A549 (cell line): ENCODE measurements at regions not wholly inside any gene's neighbourhood (a gene's known extent, or its start where the extent isn't known, plus 50 kb on each side); places are given as distances from the start of the nearest gene placed in this dataset.

Experiments
- ATAC-seq, 2 experiments: fragments of 200-7000 bp in 1 of 2; fragments of >200 bp in 1 of 2; cut with Nextera tagmentation in 1 of 2; cut with Tn5 transposase in 1 of 2; 3 replicates each; pipeline versions ENCODE4 v1.8.0 to v1.9.1; 2018 to 2020; ENCODE audit warnings: mild to moderate bottlenecking in 1 of 2, moderate library complexity in 1 of 2
- CTCF ChIA-PET: fragments of 300-600 bp; sonication (Branson Sonifier 250); formaldehyde crosslinking; extraction: SDS; loops from one replicate; lab custom pipeline; 2021; ENCODE audit warnings: antibody characterized with exemption, inconsistent platforms; lab: Yijun Ruan, JAX
- POLR2A ChIA-PET: fragments of 350-600 bp; formaldehyde crosslinking; extraction: SDS; loops from one replicate; lab custom pipeline; 2021; ENCODE audit warnings: antibody characterized with exemption, inconsistent platforms; lab: Yijun Ruan, JAX
- DNase-seq, 2 experiments: peaks; one replicate each; pipeline versions ENCODE4 v3.0.0 to v3.0.0-alpha.2; 2011 to 2016; ENCODE audit warnings: low read depth in 1 of 2, low spot score in 1 of 2
- FAIRE-seq: peaks from 2 replicates; lab custom pipeline; 2011; peaks lifted over from hg19 to GRCh38; lab: Jason Lieb, UNC
- H3K27ac ChIP-seq, 2 experiments: fragments of >200 bp; sonication (Bioruptor Twin); formaldehyde crosslinking; 3 replicates each; pipeline ENCODE4 v1.5.1; 2016 to 2017
- H3K4me1 ChIP-seq: fragments of >200 bp; sonication (Bioruptor Twin); formaldehyde crosslinking; 3 replicates; pipeline ENCODE4 v1.6.1; 2016
- H3K4me2 ChIP-seq: fragments of >200 bp; sonication (Bioruptor Twin); formaldehyde crosslinking; 3 replicates; pipeline ENCODE4 v1.6.1; 2016
- H3K4me3 ChIP-seq: fragments of >200 bp; sonication (Bioruptor Twin); formaldehyde crosslinking; 3 replicates; pipeline ENCODE4 v1.5.1; 2016
- H3K9me3 ChIP-seq: fragments of >200 bp; sonication (Bioruptor Twin); formaldehyde crosslinking; 3 replicates; pipeline ENCODE4 v1.6.1; 2016
- BHLHE40 ChIP-seq: IDR thresholded peaks from 2 replicates; pipeline ENCODE4 v1.6.1; 2012; ENCODE audit warnings: low read depth, low read length, inconsistent platforms
- CBX2 ChIP-seq: fragments of 200-600 bp; sonication (generic); IDR thresholded peaks from 2 replicates; pipeline ENCODE4 v1.6.1; 2016; ENCODE audit warnings: low read depth, mild to moderate bottlenecking, borderline replicate concordance
- CEBPB ChIP-seq, 2 experiments: fragments of >200 bp in 1 of 2; sonication (Bioruptor Twin) in 1 of 2; formaldehyde crosslinking in 1 of 2; IDR thresholded peaks; 2 replicates each; pipeline ENCODE4 v1.6.1; 2012 to 2016
- CHD4 ChIP-seq: fragments of 200-600 bp; sonication (generic); IDR thresholded peaks from 2 replicates; pipeline ENCODE4 v1.6.1; 2016; ENCODE audit warnings: antibody characterized with exemption, mild to moderate bottlenecking, borderline replicate concordance
- EHMT2 ChIP-seq: fragments of 200-600 bp; sonication (generic); IDR thresholded peaks from 2 replicates; pipeline ENCODE4 v1.6.1; 2016; ENCODE audit warnings: antibody characterized with exemption, low read depth, mild to moderate bottlenecking, moderate library complexity
- ESRRA ChIP-seq: fragments of 150-350 bp; IDR thresholded peaks from 2 replicates; pipeline ENCODE4 v1.6.1; 2014; ENCODE audit warnings: mild to moderate bottlenecking, low read length, borderline replicate concordance
- FOSB ChIP-seq: fragments of 250-450 bp; sonication (Bioruptor Pico); IDR thresholded peaks from 2 replicates; pipeline ENCODE4 v1.5.0; 2020; ENCODE audit warnings: mild to moderate bottlenecking, moderate library complexity
- FOSL2 ChIP-seq, 2 experiments: fragments of 450-650 bp in 1 of 2; fragments of >200 bp in 1 of 2; sonication (Bioruptor Twin) in 1 of 2; formaldehyde crosslinking; IDR thresholded peaks; 2 replicates each; pipeline versions ENCODE4 v1.5.0 to v1.6.1; 2016 to 2020; ENCODE audit warnings: mild to moderate bottlenecking in 1 of 2, moderate library complexity in 1 of 2
- FOXS1 ChIP-seq: fragments of 250-450 bp; sonication (Bioruptor Pico); IDR thresholded peaks from 2 replicates; pipeline ENCODE4 v1.5.0; 2020; ENCODE audit warnings: mild to moderate bottlenecking, moderate library complexity
- GATA3 ChIP-seq: IDR thresholded peaks from 2 replicates; pipeline ENCODE4 v1.6.1; 2012; ENCODE audit warnings: borderline replicate concordance
- HOXA7 ChIP-seq: fragments of 250-450 bp; sonication (Bioruptor Pico); IDR thresholded peaks from 2 replicates; pipeline ENCODE4 v1.5.0; 2020; ENCODE audit warnings: mild to moderate bottlenecking, moderate library complexity
- HOXB13 ChIP-seq: fragments of 250-450 bp; sonication (Bioruptor Pico); IDR thresholded peaks from 2 replicates; pipeline ENCODE4 v1.5.0; 2020; ENCODE audit warnings: low read depth, mild to moderate bottlenecking, moderate library complexity
- JUN ChIP-seq, 2 experiments: fragments of >200 bp; sonication (Bioruptor Twin); formaldehyde crosslinking; IDR thresholded peaks; 2 replicates in 1 of 2; 3 replicates in 1 of 2; pipeline ENCODE4 v1.6.1; 2016 to 2017
- KDM5A ChIP-seq: fragments of 200-600 bp; sonication (generic); IDR thresholded peaks from 2 replicates; pipeline ENCODE4 v1.6.1; 2016; ENCODE audit warnings: antibody characterized with exemption, mild to moderate bottlenecking
- MAFK ChIP-seq: fragments of 450-650 bp; IDR thresholded peaks from 2 replicates; pipeline ENCODE4 v1.6.1; 2014; ENCODE audit not compliant: partially characterized antibody
- MAX ChIP-seq: IDR thresholded peaks from 2 replicates; pipeline ENCODE4 v1.6.1; 2012
- MAZ ChIP-seq: fragments of 150-350 bp; IDR thresholded peaks from 2 replicates; pipeline ENCODE4 v1.6.1; 2014; ENCODE audit warnings: antibody characterized with exemption, low read depth, low read length, borderline replicate concordance
- MYC ChIP-seq: IDR thresholded peaks from 2 replicates; pipeline ENCODE4 v1.6.1; 2012; ENCODE audit warnings: mild to moderate bottlenecking, inconsistent platforms, low read length, improper control_type of control experiment, borderline replicate concordance
- NPAS2 ChIP-seq: fragments of 250-450 bp; sonication (Bioruptor Pico); IDR thresholded peaks from 2 replicates; pipeline ENCODE4 v1.8.0; 2022; ENCODE audit warnings: mild to moderate bottlenecking, moderate library complexity, borderline replicate concordance
- POLR2A ChIP-seq: IDR thresholded peaks from 2 replicates; pipeline ENCODE4 v1.6.1; 2012; ENCODE audit warnings: mild to moderate bottlenecking, low read length
- POLR2AphosphoS2 ChIP-seq: conservative IDR thresholded peaks from 2 replicates; pipeline ENCODE4 v1.6.1; 2012; ENCODE audit warnings: low read length, improper control_type of control experiment, inconsistent platforms
- RAD21 ChIP-seq, 2 experiments: fragments of >200 bp in 1 of 2; sonication (Bioruptor Twin) in 1 of 2; formaldehyde crosslinking in 1 of 2; IDR thresholded peaks in 1 of 2; conservative IDR thresholded peaks in 1 of 2; 2 replicates in 1 of 2; 3 replicates in 1 of 2; pipeline ENCODE4 v1.6.1; 2012 to 2018; ENCODE audit warnings: inconsistent platforms in 1 of 2
- RFX5 ChIP-seq: fragments of 450-650 bp; IDR thresholded peaks from 2 replicates; pipeline ENCODE4 v1.7.1; 2014; ENCODE audit warnings: antibody characterized with exemption, mild to moderate bottlenecking, moderate library complexity
- RNF2 ChIP-seq: fragments of 200-600 bp; sonication (generic); IDR thresholded peaks from 2 replicates; pipeline ENCODE4 v1.6.1; 2016; ENCODE audit warnings: low read depth, mild to moderate bottlenecking, antibody characterized with exemption, moderate library complexity, borderline replicate concordance
- SMC3 ChIP-seq: fragments of >200 bp; sonication (Bioruptor Twin); formaldehyde crosslinking; IDR thresholded peaks from 3 replicates; pipeline ENCODE4 v1.6.1; 2018; ENCODE audit warnings: inconsistent platforms
- SREBF2 ChIP-seq: fragments of 450-650 bp; IDR thresholded peaks from 2 replicates; pipeline ENCODE4 v1.6.1; 2014; ENCODE audit warnings: mild to moderate bottlenecking, moderate library complexity
- ZFP36 ChIP-seq: fragments of 450-650 bp; IDR thresholded peaks from 2 replicates; pipeline ENCODE4 v1.6.1; 2014; ENCODE audit warnings: borderline replicate concordance; ENCODE audit not compliant: partially characterized antibody
- ZNF302 ChIP-seq: fragments of 250-450 bp; sonication (Bioruptor Pico); IDR thresholded peaks from 2 replicates; pipeline ENCODE4 v1.9.0; 2021; ENCODE audit warnings: inconsistent platforms, mild to moderate bottlenecking, moderate library complexity
- WGBS: methylation state at CpG from one replicate; pipeline ENCODE4 v1.1.6; 2017; ENCODE audit errors: missing lambda C conversion rate; 5-methylcytosine and 5-hydroxymethylcytosine counted together
- TF ChIP-seq, protein P1 (sequence below): fragments of >200 bp; sonication (Bioruptor Twin); formaldehyde crosslinking; IDR thresholded peaks from 3 replicates; pipeline ENCODE4 v1.6.1; 2016

DNA sequence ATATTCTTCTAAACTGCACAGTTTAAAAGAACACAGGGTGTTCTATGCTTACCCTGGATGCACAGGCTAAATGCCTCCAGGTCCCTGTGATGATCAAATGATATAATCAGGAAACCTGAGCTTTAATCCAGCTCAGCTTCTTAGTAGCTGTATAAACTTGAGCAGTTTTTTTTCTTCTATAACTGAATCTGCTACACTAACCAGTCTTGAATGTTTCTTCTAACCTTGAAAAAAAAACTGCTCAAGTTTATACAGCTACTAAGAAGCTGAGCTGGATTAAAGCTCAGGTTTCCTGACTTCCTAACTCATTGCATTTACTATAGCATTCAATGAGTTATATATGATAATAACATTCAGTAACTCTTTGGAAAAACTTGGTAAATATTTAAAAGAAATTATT lies 358.2 kb downstream of the CD109 start:
- DNase-seq (no peak), FAIRE-seq (no peak), ATAC-seq (no peak)
- H3K4me3 ChIP-seq: no peak overlapping the region
- POLR2A ChIA-PET: no interaction called here
- H3K4me1 ChIP-seq: no peaks in the 10 kb centered on the region
- H3K9me3 ChIP-seq: no peaks in the 10 kb centered on the region
- H3K4me2 ChIP-seq: no peak overlapping the region
- TF ChIP-seq ESRRA: no peak
- TF ChIP-seq RNF2: no peak
- no peak for TF ChIP-seq ZFP36
- no peak for TF ChIP-seq SMC3
- TF ChIP-seq CHD4: no peak
- no peak for TF ChIP-seq SREBF2
- TF ChIP-seq FOSB: no peak
- no peak for TF ChIP-seq MAX
- TF ChIP-seq BHLHE40: no peak
- TF ChIP-seq, all 56 proteins: peak for 0
- CTCF ChIA-PET: interaction anchor here (1.2 to 1.7 kb wide), 2 partner anchors 37 kb away, joined by 3 to 4 read pairs; no protein-coding TSS in a partner anchor
- H3K27ac ChIP-seq: no peak overlapping the region

DNA sequence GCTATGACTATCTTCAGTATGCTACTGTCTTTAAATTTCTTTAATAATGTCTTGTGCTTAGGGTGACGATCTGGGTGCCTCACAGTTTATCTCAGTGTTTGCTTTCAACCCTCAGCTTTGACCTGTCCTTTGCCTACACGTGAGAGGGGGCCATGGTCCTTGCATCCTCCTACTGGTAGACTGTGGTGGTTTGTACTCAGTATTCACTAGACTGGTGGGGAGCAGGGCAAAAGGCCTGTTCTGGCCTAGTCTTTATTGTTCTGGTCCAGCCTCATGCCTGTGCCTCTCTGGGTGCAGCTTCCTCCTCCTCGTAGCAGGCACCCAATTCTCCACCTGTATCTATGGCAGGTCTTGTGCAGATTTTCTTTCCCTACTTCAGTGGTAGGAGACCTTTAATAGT lies 354.9 kb downstream of the CD109 start:
- ATAC-seq (no peak), FAIRE-seq (no peak), DNase-seq (no peak)
- no peak for TF ChIP-seq JUN (IDR thresholded peaks at IDR 0.05)
- TF ChIP-seq ZNF302 (CRISPR knock-in tag): no peak
- TF ChIP-seq MAFK: no peak
- TF ChIP-seq KDM5A: no peak
- TF ChIP-seq MAX: no peak
- no peak for TF ChIP-seq CBX2
- no peak for TF ChIP-seq RAD21 (conservative IDR thresholded peaks at IDR 0.05 in 1 of 2, IDR thresholded peaks at IDR 0.05 in 1 of 2)
- no peak for TF ChIP-seq HOXA7
- no peak for TF ChIP-seq MAZ
- no peak for TF ChIP-seq POLR2AphosphoS2
- no peak for TF ChIP-seq POLR2A
- no peak for TF ChIP-seq MYC
- no peak for TF ChIP-seq NPAS2 (CRISPR knock-in tag)
- TF ChIP-seq FOXS1 (CRISPR knock-in tag): no peak
- TF ChIP-seq SREBF2: no peak
- no peak for TF ChIP-seq CEBPB (IDR thresholded peaks at IDR 0.05)
- TF ChIP-seq RNF2: no peak
- TF ChIP-seq HOXB13 (CRISPR knock-in tag): no peak
- TF ChIP-seq FOSL2 (IDR thresholded peaks at IDR 0.05): no peak
- TF ChIP-seq FOSL2 (CRISPR knock-in tag; IDR thresholded peaks at IDR 0.05): no peak
- no peak overlapping the region for H3K4me3 ChIP-seq
- no peaks in the 10 kb centered on the region for H3K4me1 ChIP-seq
- no peak overlapping the region for H3K27ac ChIP-seq
- H3K9me3 ChIP-seq: no peaks in the 10 kb centered on the region
- POLR2A ChIA-PET: no interaction called here
- CTCF ChIA-PET: no interaction called here
- H3K4me2 ChIP-seq: no peak overlapping the region
- WGBS: 23% methylated on average over 3 of the region's 3 CpGs

DNA sequence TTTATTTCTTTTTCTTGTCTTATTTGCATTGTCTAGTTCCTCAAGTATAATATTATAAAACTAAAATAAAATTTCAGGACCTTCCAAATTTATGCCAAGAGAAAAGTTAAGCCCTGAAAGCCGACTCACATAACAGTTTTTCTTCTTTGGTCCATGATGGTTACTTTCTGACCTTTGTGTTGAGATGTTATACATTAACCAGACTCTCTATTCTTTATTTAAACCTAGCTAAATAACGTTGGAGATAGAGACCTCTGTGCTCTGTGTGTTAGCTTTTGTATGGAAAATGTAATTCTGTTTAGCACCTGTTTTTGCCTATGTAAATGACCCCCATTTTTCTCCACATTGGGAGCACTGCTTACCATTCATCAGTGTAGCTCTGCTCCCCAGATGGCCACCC lies 352.4 kb downstream of the CD109 start:
- no peak overlapping the region for H3K4me2 ChIP-seq
- H3K9me3 ChIP-seq: no peaks in the 10 kb centered on the region
- WGBS: 13% methylated on average over 2 of the region's 2 CpGs
- ATAC-seq (no peak), DNase-seq (no peak), FAIRE-seq (no peak)
- H3K27ac ChIP-seq: no peak overlapping the region
- ChIA-PET POLR2A (no interaction called here), CTCF (no interaction called here)
- no peak overlapping the region for H3K4me3 ChIP-seq
- TF ChIP-seq MYC (no peak), FOSL2 (IDR thresholded peaks at IDR 0.05) (no peak), FOSL2 (CRISPR knock-in tag; IDR thresholded peaks at IDR 0.05) (no peak), RFX5 (no peak), EHMT2 (no peak), GATA3 (no peak)
- TF ChIP-seq, protein P1, sequence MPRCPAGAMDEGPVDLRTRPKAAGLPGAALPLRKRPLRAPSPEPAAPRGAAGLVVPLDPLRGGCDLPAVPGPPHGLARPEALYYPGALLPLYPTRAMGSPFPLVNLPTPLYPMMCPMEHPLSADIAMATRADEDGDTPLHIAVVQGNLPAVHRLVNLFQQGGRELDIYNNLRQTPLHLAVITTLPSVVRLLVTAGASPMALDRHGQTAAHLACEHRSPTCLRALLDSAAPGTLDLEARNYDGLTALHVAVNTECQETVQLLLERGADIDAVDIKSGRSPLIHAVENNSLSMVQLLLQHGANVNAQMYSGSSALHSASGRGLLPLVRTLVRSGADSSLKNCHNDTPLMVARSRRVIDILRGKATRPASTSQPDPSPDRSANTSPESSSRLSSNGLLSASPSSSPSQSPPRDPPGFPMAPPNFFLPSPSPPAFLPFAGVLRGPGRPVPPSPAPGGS: no peak
- H3K4me1 ChIP-seq: peaks cover 10% of the 10 kb centered on the region; the same call in 2 of the 3 replicates
